GM12878 (cell line): ENCODE measurements at regions not wholly inside any gene's neighbourhood (a gene's known extent, or its start where the extent isn't known, plus 50 kb on each side); places are given as distances from the start of the nearest gene placed in this dataset.

Experiments used
- BHLHE40 ChIP-seq, 2 experiments: fragments of 450-650 bp in 1 of 2; IDR thresholded peaks; 2 replicates each; pipeline ENCODE4 v1.6.1; 2011 to 2017; ENCODE audit warnings: low read depth in 2 of 2, borderline replicate concordance in 1 of 2, improper control_type of control experiment in 1 of 2, low read length in 1 of 2, mild to moderate bottlenecking in 1 of 2
- CEBPB ChIP-seq, 2 experiments: fragments of 150-350 bp in 1 of 2; IDR thresholded peaks; 2 replicates each; pipeline ENCODE4 v1.6.1; 2012 to 2014; ENCODE audit warnings: low read depth in 2 of 2, low read length in 2 of 2, borderline replicate concordance in 1 of 2, inconsistent platforms in 1 of 2
- ESRRA ChIP-seq: IDR thresholded peaks from 2 replicates; pipeline ENCODE4 v1.6.1; 2012; ENCODE audit warnings: mild to moderate bottlenecking, low read length, improper control_type of control experiment
- NFIC ChIP-seq: IDR thresholded peaks from 2 replicates; pipeline ENCODE4 v1.6.1; 2012; ENCODE audit warnings: low read depth, mild to moderate bottlenecking, inconsistent platforms, low read length, moderate library complexity
- NRF1 ChIP-seq: conservative IDR thresholded peaks from 2 replicates; pipeline ENCODE4 v1.6.1; 2011; ENCODE audit warnings: mild to moderate bottlenecking, low read depth, low read length, improper control_type of control experiment
- POLR2A ChIP-seq: IDR thresholded peaks from 2 replicates; pipeline ENCODE4 v1.6.1; 2011; ENCODE audit warnings: low read depth, mild to moderate bottlenecking, low read length
- POLR2AphosphoS5 ChIP-seq: IDR thresholded peaks from 2 replicates; pipeline ENCODE4 v1.6.1; 2011; ENCODE audit warnings: mild to moderate bottlenecking, low read length, inconsistent platforms
- PRDM15 ChIP-seq: fragments of 450-650 bp; formaldehyde crosslinking; IDR thresholded peaks from 2 replicates; pipeline ENCODE4 v1.4.0; 2020; ENCODE audit warnings: mild to moderate bottlenecking, moderate library complexity
- SUPT20H ChIP-seq: IDR thresholded peaks from 2 replicates; pipeline ENCODE4 v1.6.1; 2011; ENCODE audit warnings: low read depth, mild to moderate bottlenecking, low read length, moderate library complexity, borderline replicate concordance; ENCODE audit not compliant: control insufficient read depth
- TARDBP ChIP-seq: IDR thresholded peaks from 2 replicates; pipeline ENCODE4 v1.6.1; 2016; ENCODE audit warnings: borderline replicate concordance
- USF1 ChIP-seq: IDR thresholded peaks from 2 replicates; pipeline ENCODE4 v1.6.1; 2011; ENCODE audit warnings: borderline replicate concordance, low read depth, mild to moderate bottlenecking, moderate library complexity, mixed read lengths, low read length; ENCODE audit not compliant: insufficient read depth; ENCODE audit errors: extremely low read length
- TF ChIP-seq, protein P1 (sequence below): IDR thresholded peaks from 2 replicates; pipeline ENCODE4 v1.6.1; 2012; ENCODE audit warnings: mild to moderate bottlenecking, low read depth, low read length
- TF ChIP-seq, protein P2 (sequence below), 3 experiments: IDR thresholded peaks in 2 of 3; conservative IDR thresholded peaks in 1 of 3; 2 replicates each; pipeline ENCODE4 v1.5.1; 2011; ENCODE audit warnings: low read depth in 3 of 3, low read length in 3 of 3, mild to moderate bottlenecking in 3 of 3, control low read depth in 2 of 3, moderate library complexity in 2 of 3, inconsistent platforms in 1 of 3, mixed read lengths in 1 of 3; ENCODE audit not compliant: control insufficient read depth in 2 of 3, insufficient read depth in 1 of 3; ENCODE audit errors: extremely low read depth in 1 of 3

GRCh38 chr14:84282618-84283017 lies 1247.3 kb upstream of the FLRT2 start:
- TF ChIP-seq NRF1 (no peak), POLR2A (no peak), NFIC (no peak), POLR2AphosphoS5 (no peak), PRDM15 (CRISPR knock-in tag) (no peak), TARDBP (no peak), CEBPB (IDR thresholded peaks at IDR 0.05; ENCODE audit: borderline replicate concordance in 1 of 2, low read depth in 2 of 2, low read length in 2 of 2) (no peak), ESRRA (no peak), BHLHE40 (IDR thresholded peaks at IDR 0.05; ENCODE audit: borderline replicate concordance in 1 of 2, low read depth in 2 of 2, low read length in 1 of 2) (no peak), USF1 (no peak), SUPT20H (no peak)
- TF ChIP-seq, protein P1, sequence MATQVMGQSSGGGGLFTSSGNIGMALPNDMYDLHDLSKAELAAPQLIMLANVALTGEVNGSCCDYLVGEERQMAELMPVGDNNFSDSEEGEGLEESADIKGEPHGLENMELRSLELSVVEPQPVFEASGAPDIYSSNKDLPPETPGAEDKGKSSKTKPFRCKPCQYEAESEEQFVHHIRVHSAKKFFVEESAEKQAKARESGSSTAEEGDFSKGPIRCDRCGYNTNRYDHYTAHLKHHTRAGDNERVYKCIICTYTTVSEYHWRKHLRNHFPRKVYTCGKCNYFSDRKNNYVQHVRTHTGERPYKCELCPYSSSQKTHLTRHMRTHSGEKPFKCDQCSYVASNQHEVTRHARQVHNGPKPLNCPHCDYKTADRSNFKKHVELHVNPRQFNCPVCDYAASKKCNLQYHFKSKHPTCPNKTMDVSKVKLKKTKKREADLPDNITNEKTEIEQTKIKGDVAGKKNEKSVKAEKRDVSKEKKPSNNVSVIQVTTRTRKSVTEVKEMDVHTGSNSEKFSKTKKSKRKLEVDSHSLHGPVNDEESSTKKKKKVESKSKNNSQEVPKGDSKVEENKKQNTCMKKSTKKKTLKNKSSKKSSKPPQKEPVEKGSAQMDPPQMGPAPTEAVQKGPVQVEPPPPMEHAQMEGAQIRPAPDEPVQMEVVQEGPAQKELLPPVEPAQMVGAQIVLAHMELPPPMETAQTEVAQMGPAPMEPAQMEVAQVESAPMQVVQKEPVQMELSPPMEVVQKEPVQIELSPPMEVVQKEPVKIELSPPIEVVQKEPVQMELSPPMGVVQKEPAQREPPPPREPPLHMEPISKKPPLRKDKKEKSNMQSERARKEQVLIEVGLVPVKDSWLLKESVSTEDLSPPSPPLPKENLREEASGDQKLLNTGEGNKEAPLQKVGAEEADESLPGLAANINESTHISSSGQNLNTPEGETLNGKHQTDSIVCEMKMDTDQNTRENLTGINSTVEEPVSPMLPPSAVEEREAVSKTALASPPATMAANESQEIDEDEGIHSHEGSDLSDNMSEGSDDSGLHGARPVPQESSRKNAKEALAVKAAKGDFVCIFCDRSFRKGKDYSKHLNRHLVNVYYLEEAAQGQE, result no peak
- TF ChIP-seq, protein P2, sequence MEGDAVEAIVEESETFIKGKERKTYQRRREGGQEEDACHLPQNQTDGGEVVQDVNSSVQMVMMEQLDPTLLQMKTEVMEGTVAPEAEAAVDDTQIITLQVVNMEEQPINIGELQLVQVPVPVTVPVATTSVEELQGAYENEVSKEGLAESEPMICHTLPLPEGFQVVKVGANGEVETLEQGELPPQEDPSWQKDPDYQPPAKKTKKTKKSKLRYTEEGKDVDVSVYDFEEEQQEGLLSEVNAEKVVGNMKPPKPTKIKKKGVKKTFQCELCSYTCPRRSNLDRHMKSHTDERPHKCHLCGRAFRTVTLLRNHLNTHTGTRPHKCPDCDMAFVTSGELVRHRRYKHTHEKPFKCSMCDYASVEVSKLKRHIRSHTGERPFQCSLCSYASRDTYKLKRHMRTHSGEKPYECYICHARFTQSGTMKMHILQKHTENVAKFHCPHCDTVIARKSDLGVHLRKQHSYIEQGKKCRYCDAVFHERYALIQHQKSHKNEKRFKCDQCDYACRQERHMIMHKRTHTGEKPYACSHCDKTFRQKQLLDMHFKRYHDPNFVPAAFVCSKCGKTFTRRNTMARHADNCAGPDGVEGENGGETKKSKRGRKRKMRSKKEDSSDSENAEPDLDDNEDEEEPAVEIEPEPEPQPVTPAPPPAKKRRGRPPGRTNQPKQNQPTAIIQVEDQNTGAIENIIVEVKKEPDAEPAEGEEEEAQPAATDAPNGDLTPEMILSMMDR (IDR thresholded peaks at IDR 0.05 in 2 of 3, conservative IDR thresholded peaks at IDR 0.05 in 1 of 3; ENCODE audit: control insufficient read depth in 2 of 3, extremely low read depth in 1 of 3, insufficient read depth in 1 of 3, low read depth in 3 of 3, low read length in 3 of 3), result no peak
